GM12892 (cell line): ENCODE measurements at regions not wholly inside any gene's neighbourhood (a gene's known extent, or its start where the extent isn't known, plus 50 kb on each side); places are given as distances from the start of the nearest gene placed in this dataset.

ENCODE experiments used
- POLR2A ChIP-seq: IDR thresholded peaks from 2 replicates; pipeline ENCODE4 v1.6.1; 2011; ENCODE audit warnings: low read depth, low read length, control low read depth
- TAF1 ChIP-seq: IDR thresholded peaks from 2 replicates; pipeline ENCODE4 v1.6.1; 2011; ENCODE audit warnings: low read depth, mild to moderate bottlenecking, control low read depth, low read length, borderline replicate concordance

DNA sequence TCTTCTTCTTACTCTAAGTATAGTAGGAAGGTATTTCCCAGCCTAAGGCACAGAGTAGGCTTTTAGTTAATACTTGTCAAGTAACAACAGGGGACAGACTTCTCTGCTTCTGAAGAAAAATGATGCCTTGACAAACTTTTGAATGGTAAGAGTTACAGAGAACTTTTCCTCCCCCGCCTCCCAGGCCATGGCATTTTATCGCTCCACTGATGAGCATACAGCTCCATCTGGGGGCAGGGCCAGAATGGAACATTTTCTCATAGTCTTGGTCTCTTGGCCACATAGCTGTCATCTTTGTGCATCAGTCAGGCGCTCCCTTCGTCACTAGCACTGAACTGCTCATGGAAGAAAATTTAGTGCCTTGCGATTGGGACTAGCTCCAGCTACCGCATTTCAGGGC lies 1066.8 kb upstream of the CITED2 start:
- TF ChIP-seq TAF1 = no peak
- TF ChIP-seq POLR2A = no peak
